VCaP (cell line): ENCODE measurements at regions not wholly inside any gene's neighbourhood (a gene's known extent, or its start where the extent isn't known, plus 50 kb on each side); places are given as distances from the start of the nearest gene placed in this dataset.
"Not testable (repeated sequence)": the region's sequence is repeated elsewhere in the genome, so short reads cannot be mapped to it uniquely, and the experiment has no call there.

Experiments
- H3K27ac ChIP-seq: fragments of 450-650 bp; 2 replicates; pipeline ENCODE4 v1.5.1; 2017
- TF ChIP-seq, protein P1 (sequence below): fragments of 450-650 bp; conservative IDR thresholded peaks from 2 replicates; pipeline ENCODE4 v1.5.1; 2017; ENCODE audit warnings: mild to moderate bottlenecking, moderate library complexity

DNA sequence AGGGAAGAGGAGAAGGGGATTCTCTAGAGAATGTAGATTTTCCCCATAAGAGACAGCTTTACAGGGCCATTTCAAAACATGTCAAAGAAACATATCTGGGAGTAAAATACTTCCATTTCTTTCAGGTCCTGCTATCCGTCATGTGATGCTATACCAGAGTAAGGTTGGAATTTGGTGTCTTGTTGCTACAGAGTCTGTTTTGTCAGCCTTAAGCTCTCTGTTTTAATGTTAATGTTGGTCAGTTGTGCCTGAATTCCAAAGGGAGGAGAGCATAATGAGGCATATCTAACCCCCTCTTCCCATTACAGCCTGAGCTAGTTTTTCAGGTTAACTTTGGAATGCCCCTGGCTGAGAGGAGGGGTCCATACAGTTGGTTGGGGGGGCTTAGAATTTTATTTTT, 94.7 kb upstream of the CCDC71L start:
- TF ChIP-seq, protein P1, sequence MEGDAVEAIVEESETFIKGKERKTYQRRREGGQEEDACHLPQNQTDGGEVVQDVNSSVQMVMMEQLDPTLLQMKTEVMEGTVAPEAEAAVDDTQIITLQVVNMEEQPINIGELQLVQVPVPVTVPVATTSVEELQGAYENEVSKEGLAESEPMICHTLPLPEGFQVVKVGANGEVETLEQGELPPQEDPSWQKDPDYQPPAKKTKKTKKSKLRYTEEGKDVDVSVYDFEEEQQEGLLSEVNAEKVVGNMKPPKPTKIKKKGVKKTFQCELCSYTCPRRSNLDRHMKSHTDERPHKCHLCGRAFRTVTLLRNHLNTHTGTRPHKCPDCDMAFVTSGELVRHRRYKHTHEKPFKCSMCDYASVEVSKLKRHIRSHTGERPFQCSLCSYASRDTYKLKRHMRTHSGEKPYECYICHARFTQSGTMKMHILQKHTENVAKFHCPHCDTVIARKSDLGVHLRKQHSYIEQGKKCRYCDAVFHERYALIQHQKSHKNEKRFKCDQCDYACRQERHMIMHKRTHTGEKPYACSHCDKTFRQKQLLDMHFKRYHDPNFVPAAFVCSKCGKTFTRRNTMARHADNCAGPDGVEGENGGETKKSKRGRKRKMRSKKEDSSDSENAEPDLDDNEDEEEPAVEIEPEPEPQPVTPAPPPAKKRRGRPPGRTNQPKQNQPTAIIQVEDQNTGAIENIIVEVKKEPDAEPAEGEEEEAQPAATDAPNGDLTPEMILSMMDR, result no peak
- H3K27ac ChIP-seq, result no peak overlapping the region

DNA sequence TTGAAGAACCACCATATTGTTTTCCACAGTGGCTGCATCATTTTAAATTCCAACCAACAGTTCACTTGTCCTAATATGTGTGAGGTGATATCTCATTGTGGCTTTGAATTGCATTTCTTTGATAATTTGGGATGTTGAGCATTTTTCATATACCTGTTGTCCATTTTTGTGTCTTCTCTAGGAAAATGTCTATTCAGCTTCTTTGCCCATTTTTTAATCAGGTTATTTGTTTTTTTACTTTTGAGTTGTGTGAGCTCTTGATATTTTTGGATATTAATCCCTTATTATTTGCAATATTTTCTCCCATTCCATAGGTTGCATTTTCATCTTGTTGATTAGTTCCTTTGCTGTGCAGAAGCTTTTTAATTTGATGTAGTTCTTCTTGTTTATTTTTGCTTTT, 95.1 kb upstream of the CCDC71L start:
- no peak overlapping the region for H3K27ac ChIP-seq
- TF ChIP-seq, protein P1, result no peak

DNA sequence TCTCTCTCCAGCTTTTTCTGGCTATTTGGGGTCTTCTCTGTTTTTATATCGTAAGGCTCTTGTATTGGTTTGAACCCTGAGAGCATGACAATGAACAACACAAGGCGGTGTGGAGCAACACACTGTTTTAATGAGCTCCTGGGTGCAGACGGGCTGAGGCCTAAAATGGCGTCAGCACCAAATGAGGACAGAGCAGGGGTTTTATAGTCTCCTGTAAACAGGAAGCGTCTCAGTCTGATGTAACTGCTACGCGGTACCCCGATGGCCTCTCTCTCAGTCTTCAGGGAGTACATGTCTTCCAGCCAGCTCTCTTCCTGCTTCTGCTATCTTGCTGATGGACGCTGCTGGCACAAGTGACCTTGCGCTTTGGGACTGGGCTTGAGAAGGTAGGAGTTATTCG, 95.9 kb upstream of the CCDC71L start:
- no peak overlapping the region for H3K27ac ChIP-seq
- TF ChIP-seq, protein P1, result no peak

DNA sequence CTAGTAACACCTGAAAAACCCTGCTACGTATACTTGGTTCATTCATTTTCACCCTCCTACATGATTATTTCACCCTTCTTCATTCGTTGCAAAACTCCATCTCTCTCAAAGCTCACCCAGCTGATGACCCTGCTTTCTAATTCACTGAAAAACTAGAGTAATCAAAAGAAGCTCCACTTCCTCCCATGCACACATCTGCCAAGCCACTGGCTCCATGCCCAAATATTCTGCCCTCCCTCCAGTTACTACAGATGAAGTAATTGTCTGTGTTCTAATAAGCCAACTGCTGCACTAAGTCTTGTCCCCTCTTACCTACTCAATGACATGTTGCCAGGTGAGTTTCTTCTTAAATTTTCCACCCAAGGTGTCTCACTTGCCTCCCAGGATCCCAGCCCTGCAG, 96.9 kb upstream of the CCDC71L start:
- H3K27ac ChIP-seq, result no peak overlapping the region
- TF ChIP-seq, protein P1, result no peak

DNA sequence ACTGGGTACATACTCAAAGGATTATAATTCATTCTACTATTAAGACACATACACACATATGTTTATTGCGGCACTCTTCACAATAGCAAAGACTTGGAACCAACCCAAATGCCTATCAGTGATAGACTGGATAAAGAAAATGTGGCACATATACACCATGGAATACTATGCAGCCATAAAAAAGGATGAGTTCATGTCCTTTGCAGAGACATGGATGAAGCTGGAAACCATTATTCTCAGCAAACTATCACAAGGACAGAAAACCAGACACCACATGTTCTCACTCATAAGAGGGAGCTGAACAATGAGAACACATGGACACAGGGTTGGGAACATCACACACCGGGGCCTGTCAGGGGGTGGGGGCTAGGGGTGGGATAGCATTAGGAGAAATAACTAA, 101.9 kb upstream of the CCDC71L start:
- not testable (repeated sequence) for H3K27ac ChIP-seq

DNA sequence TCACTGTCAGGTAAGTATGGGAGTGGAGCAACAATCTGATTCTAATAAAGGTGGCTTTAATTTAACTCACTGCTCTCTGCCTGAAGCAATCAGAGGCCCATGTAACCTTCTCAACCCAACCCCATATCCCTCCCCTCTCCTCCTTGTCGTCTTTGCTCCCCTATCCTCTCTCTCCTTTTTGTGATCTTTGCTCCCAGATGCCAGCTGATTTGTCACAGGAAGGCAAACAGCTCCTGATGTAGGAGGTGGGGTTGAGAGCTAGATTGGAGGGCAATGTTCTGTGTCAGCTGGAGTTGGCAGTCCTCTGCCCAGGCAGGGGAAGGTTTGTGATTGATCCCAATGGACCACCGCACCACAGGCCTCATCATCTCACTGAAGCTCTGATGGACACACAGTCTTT, 101.4 kb upstream of the PIK3CG start:
- TF ChIP-seq, protein P1, result no peak
- no peak overlapping the region for H3K27ac ChIP-seq

DNA sequence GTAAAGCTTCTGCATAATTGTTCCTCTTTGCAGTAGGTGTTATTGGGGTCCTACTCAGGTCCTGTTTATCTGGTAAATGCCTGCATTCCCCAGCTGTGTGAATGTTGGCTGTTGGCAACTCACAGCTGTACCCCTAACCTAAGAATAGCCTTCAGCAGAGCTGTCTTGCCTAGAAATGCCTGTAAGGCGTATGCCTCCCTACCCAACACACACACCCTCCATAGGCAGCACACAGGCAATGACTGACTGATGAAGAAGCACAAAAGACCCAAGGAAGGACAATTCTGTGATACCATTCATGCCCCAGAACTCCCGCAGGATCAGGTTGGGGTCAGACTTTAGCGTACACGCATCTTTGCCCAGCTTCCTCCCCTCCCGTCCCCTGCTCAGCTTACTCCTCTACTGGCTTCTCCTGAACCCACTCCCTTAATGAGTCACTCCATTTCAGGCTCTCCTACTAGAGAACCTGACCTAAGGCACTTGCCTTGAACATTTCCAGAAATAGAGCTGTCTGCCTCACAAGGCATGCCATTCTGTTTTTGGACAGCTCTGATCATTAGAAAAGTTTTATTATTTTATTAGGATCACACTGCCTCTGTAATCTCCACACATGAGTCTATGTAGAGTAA, 99.2 kb upstream of the PIK3CG start:
- TF ChIP-seq, protein P1, result no peak
- no peak overlapping the region for H3K27ac ChIP-seq

DNA sequence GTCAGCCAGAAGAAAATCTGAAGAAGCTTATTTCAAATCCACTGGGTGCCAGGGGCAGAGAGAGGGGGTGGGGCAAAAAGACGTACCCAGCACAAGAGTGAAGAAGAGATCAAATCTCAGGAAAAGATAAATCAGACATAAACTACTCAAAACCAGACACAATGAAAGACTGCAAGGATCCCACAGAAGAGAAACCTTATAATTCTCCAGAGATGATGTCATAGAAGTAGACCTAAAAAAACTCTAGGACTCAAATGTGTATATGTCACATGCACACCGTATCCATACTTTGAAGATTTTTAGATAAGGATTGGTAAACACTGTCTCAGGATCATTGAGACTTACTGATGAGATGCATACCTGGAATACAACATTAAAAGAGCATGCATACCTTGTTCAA, 98.5 kb upstream of the PIK3CG start:
- TF ChIP-seq, protein P1, result no peak

More for the DNA sequence above, 98.5 kb upstream of the PIK3CG start:
- H3K27ac ChIP-seq, result no peak overlapping the region
